SK-N-SH (cell line): ENCODE measurements at regions not wholly inside any gene's neighbourhood (a gene's known extent, or its start where the extent isn't known, plus 50 kb on each side); places are given as distances from the start of the nearest gene placed in this dataset.

Experiments used
- CTCF ChIA-PET: fragments of 300-600, 350-600 bp; formaldehyde crosslinking; extraction: SDS; loops from one replicate; lab custom pipeline; 2021; lab: Yijun Ruan, JAX
- POLR2A ChIA-PET: fragments of 350-600 bp; sonication (Branson Sonifier 250); formaldehyde crosslinking; extraction: SDS; loops from one replicate; lab custom pipeline; 2020; ENCODE audit warnings: antibody characterized with exemption, inconsistent platforms; lab: Yijun Ruan, JAX
- DNase-seq: peaks from one replicate; pipeline ENCODE4 v3.0.0; 2012
- H2AFZ ChIP-seq: fragments of 200-600 bp; sonication (generic); 2 replicates; pipeline ENCODE4 v1.8.1; 2016; ENCODE audit warnings: antibody characterized with exemption, mild to moderate bottlenecking, low read depth
- H3F3A ChIP-seq: fragments of 200-600 bp; sonication (generic); replicated peaks from 2 replicates; pipeline ENCODE3; 2016; ENCODE audit warnings: antibody characterized with exemption, mild to moderate bottlenecking; ENCODE audit not compliant: insufficient read depth
- H3K27ac ChIP-seq, 2 experiments: fragments of 200-500 bp in 1 of 2; fragments of 200-600 bp in 1 of 2; sonication (Bioruptor generic) in 1 of 2; sonication (generic), shearing (Covaris generic) in 1 of 2; 2 replicates each; pipeline versions ENCODE4 v1.5.1 to v1.6.1; 2014 to 2016; ENCODE audit warnings: low read depth in 2 of 2, inconsistent platforms in 1 of 2, low read length in 1 of 2, mild to moderate bottlenecking in 1 of 2, mixed read lengths in 1 of 2
- H3K27me3 ChIP-seq: fragments of 200-600 bp; sonication (generic), shearing (Covaris generic); 2 replicates; pipeline ENCODE4 v1.6.1; 2016; ENCODE audit warnings: mixed run types; ENCODE audit not compliant: insufficient read depth
- H3K36me3 ChIP-seq, 2 experiments: fragments of 200-500 bp in 1 of 2; fragments of 200-600 bp in 1 of 2; sonication (Bioruptor generic) in 1 of 2; sonication (generic) in 1 of 2; replicated peaks in 1 of 2; 2 replicates each; pipeline versions ENCODE3 to v1.5.1; 2014 to 2016; ENCODE audit warnings: low read length in 1 of 2, mild to moderate bottlenecking in 1 of 2; ENCODE audit not compliant: insufficient read depth in 2 of 2, control insufficient read depth in 1 of 2
- H3K4me1 ChIP-seq, 2 experiments: fragments of 200-500 bp in 1 of 2; fragments of 200-600 bp in 1 of 2; sonication (Bioruptor generic) in 1 of 2; sonication (generic), shearing (Covaris generic) in 1 of 2; 2 replicates each; pipeline versions ENCODE4 v1.5.1 to v1.6.1; 2014 to 2016; ENCODE audit warnings: low read depth in 1 of 2, low read length in 1 of 2, mixed run types in 1 of 2; ENCODE audit not compliant: insufficient read depth in 2 of 2, control insufficient read depth in 1 of 2
- H3K4me2 ChIP-seq: fragments of 200-600 bp; sonication (generic), shearing (Covaris generic); 2 replicates; pipeline ENCODE4 v1.6.1; 2017; ENCODE audit warnings: mixed run types
- H3K4me3 ChIP-seq, 2 experiments: fragments of 200-500 bp in 1 of 2; fragments of 200-600 bp in 1 of 2; sonication (Bioruptor generic) in 1 of 2; sonication (generic), shearing (Covaris generic) in 1 of 2; 2 replicates each; pipeline versions ENCODE4 v1.5.1 to v1.8.1; 2014 to 2016; ENCODE audit warnings: low read depth in 2 of 2, inconsistent platforms in 1 of 2, low read length in 1 of 2, mild to moderate bottlenecking in 1 of 2, mixed read lengths in 1 of 2, moderate library complexity in 1 of 2
- H3K79me2 ChIP-seq: fragments of 200-600 bp; sonication (generic); 2 replicates; pipeline ENCODE4 v1.8.1; 2017; ENCODE audit warnings: mild to moderate bottlenecking; ENCODE audit not compliant: insufficient read depth
- H3K9ac ChIP-seq: fragments of 200-600 bp; sonication (generic); 2 replicates; pipeline ENCODE4 v1.6.1; 2017; ENCODE audit warnings: mixed run types
- H3K9me2 ChIP-seq: fragments of 200-600 bp; sonication (generic); 2 replicates; pipeline ENCODE4 v1.6.1; 2017; ENCODE audit warnings: mixed run types
- H3K9me3 ChIP-seq: fragments of 200-600 bp; sonication (generic); 2 replicates; pipeline ENCODE4 v1.6.1; 2017; ENCODE audit warnings: mixed run types, mild to moderate bottlenecking, moderate library complexity
- H4K20me1 ChIP-seq: fragments of 200-600 bp; sonication (generic); 2 replicates; pipeline ENCODE4 v1.6.1; 2017; ENCODE audit warnings: mild to moderate bottlenecking, mixed run types; ENCODE audit not compliant: insufficient read depth
- CHD2 ChIP-seq: fragments of 150-350 bp; IDR thresholded peaks from 2 replicates; pipeline ENCODE4 v1.6.1; 2018; ENCODE audit warnings: low read length; ENCODE audit not compliant: partially characterized antibody
- ELF1 ChIP-seq: IDR thresholded peaks from 2 replicates; pipeline ENCODE4 v1.4.0; 2012
- FOSL2 ChIP-seq: IDR thresholded peaks from 2 replicates; pipeline ENCODE4 v1.4.0; 2012; ENCODE audit warnings: low read depth, mild to moderate bottlenecking, moderate library complexity, borderline replicate concordance
- JUND ChIP-seq: IDR thresholded peaks from 2 replicates; pipeline ENCODE4 v1.4.0; 2012
- RAD21 ChIP-seq: IDR thresholded peaks from 2 replicates; pipeline ENCODE4 v1.6.1; 2012; ENCODE audit warnings: mild to moderate bottlenecking, low read length
- RXRA ChIP-seq: IDR thresholded peaks from 2 replicates; pipeline ENCODE4 v1.4.0; 2012; ENCODE audit warnings: low read depth, mild to moderate bottlenecking, borderline replicate concordance
- TEAD4 ChIP-seq: IDR thresholded peaks from 2 replicates; pipeline ENCODE4 v1.4.0; 2012; ENCODE audit warnings: mild to moderate bottlenecking, borderline replicate concordance; ENCODE audit not compliant: insufficient read depth
- WGBS: methylation state at CpG from one replicate; pipeline ENCODE4 v1.1.6; 2017; ENCODE audit warnings: low lambda C conversion rate; 5-methylcytosine and 5-hydroxymethylcytosine counted together
- TF ChIP-seq, protein P1 (sequence below): fragments of 200-600 bp; sonication (generic); IDR thresholded peaks from 2 replicates; pipeline ENCODE4 v1.6.1; 2017; ENCODE audit warnings: antibody characterized with exemption, mild to moderate bottlenecking, moderate library complexity
- TF ChIP-seq, protein P2 (sequence below): fragments of 150-350 bp; IDR thresholded peaks from 2 replicates; pipeline ENCODE4 v1.6.1; 2017; ENCODE audit warnings: antibody characterized with exemption, low read length, low read depth, borderline replicate concordance
- TF ChIP-seq, protein P3 (sequence below): IDR thresholded peaks from 2 replicates; pipeline ENCODE4 v1.4.0; 2012; ENCODE audit warnings: low read depth, borderline replicate concordance

DNA sequence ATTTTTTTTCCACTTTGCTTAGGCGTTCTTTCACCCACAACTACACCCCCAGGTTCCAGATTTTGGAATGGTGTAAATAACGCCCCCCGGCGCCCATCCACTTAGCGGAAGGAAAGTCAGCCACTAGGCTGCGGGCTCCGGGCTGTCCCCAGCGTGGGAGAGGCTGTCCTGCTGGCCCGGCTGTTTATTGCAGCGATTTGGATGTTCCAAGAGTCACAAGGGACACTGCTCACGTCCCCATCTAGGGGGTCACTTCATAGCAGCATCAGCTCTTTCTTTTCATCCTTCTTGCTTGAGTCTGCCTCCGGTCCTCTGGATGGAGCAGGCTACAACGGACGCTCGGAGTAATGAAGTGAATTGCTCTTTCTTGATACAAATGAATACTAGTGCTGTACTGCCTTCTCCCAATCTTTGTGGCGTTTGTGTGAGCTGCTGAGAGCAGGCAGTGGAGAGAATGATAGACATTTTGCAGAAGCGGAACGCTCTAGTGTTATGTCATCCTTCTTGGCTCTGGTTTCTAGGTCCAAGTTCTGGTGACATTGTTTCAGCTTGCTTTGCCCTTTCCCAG lies 50.7 kb upstream of the PAIP2B start:
- peak overlapping the region; percentile 55; the same call in 1 of the 2 replicates for H3K9ac ChIP-seq
- TF ChIP-seq RXRA: no peak
- no peak for TF ChIP-seq JUND
- peak; percentile 29 for TF ChIP-seq RAD21
- TF ChIP-seq CHD2: no peak
- TF ChIP-seq, protein P1, sequence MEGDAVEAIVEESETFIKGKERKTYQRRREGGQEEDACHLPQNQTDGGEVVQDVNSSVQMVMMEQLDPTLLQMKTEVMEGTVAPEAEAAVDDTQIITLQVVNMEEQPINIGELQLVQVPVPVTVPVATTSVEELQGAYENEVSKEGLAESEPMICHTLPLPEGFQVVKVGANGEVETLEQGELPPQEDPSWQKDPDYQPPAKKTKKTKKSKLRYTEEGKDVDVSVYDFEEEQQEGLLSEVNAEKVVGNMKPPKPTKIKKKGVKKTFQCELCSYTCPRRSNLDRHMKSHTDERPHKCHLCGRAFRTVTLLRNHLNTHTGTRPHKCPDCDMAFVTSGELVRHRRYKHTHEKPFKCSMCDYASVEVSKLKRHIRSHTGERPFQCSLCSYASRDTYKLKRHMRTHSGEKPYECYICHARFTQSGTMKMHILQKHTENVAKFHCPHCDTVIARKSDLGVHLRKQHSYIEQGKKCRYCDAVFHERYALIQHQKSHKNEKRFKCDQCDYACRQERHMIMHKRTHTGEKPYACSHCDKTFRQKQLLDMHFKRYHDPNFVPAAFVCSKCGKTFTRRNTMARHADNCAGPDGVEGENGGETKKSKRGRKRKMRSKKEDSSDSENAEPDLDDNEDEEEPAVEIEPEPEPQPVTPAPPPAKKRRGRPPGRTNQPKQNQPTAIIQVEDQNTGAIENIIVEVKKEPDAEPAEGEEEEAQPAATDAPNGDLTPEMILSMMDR: peak; percentile 57
- H3K4me1 ChIP-seq: peaks cover 0 to 2% of the 10 kb centered on the region in 2 experiments; a peak in 2 of 4 replicates
- DNase-seq: peak; percentile 79
- H3K79me2 ChIP-seq: no peaks in the 10 kb centered on the region
- H3K27me3 ChIP-seq: no peaks in the 10 kb centered on the region; the same call in 1 of the 2 replicates
- ChIA-PET CTCF (interaction anchor here (0.7 to 3.8 kb wide), 15 partner anchors 11 to 233 kb away, joined by 3 to 24 read pairs (median 5); partner anchors contain the start of genes PAIP2B and ZNF638), POLR2A (no interaction called here)
- H3K27ac ChIP-seq: no peak overlapping the region; a peak in 1 of 4 replicates
- H3K4me2 ChIP-seq: peak overlapping the region; percentile 89
- WGBS: 13% methylated on average over 18 of the region's 18 CpGs
- H2AFZ ChIP-seq: peak overlapping the region; percentile 74
- peak overlapping the region; percentile 61 to 67 for H3K4me3 ChIP-seq
- no peaks in the 10 kb centered on the region for H3K36me3 ChIP-seq
- peaks cover 6% of the 10 kb centered on the region for H3F3A ChIP-seq
- H3K9me3 ChIP-seq: no peaks in the 10 kb centered on the region
- H3K9me2 ChIP-seq: no peaks in the 10 kb centered on the region
- no peaks in the 10 kb centered on the region for H4K20me1 ChIP-seq

- POLR2A ChIA-PET: no interaction called here
- Histone ChIP-seq H3K9me2 (no peaks in the 10 kb centered on the region), H4K20me1 (no peaks in the 10 kb centered on the region), H2AFZ (peak overlapping the region; percentile 74), H3K36me3 (no peaks in the 10 kb centered on the region), H3K27ac (peak overlapping the region in 1 of 2 experiments; percentile 23; a peak in 2 of 4 replicates), H3K9me3 (no peaks in the 10 kb centered on the region), H3K9ac (peak overlapping the region; percentile 55; the same call in 1 of the 2 replicates), H3K79me2 (no peaks in the 10 kb centered on the region), H3K4me2 (peak overlapping the region; percentile 89), H3K4me3 (peak overlapping the region; percentile 61 to 67), H3K4me1 (peaks cover 0 to 2% of the 10 kb centered on the region in 2 experiments; a peak in 2 of 4 replicates), H3F3A (peaks cover 6% of the 10 kb centered on the region), H3K27me3 (no peaks in the 10 kb centered on the region; the same call in 1 of the 2 replicates)
- CTCF ChIA-PET: interaction anchor here (0.7 to 3.8 kb wide), 19 partner anchors 11 to 233 kb away, joined by 3 to 24 read pairs (median 4); partner anchors contain the start of genes PAIP2B and ZNF638
- no peak for DNase-seq
- 2% methylated on average over 5 of the region's 5 CpGs for WGBS
- TF ChIP-seq ELF1: no peak
- TF ChIP-seq RXRA: no peak
- TF ChIP-seq, protein P2, sequence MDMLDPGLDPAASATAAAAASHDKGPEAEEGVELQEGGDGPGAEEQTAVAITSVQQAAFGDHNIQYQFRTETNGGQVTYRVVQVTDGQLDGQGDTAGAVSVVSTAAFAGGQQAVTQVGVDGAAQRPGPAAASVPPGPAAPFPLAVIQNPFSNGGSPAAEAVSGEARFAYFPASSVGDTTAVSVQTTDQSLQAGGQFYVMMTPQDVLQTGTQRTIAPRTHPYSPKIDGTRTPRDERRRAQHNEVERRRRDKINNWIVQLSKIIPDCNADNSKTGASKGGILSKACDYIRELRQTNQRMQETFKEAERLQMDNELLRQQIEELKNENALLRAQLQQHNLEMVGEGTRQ: no peak
- TF ChIP-seq TEAD4: no peak
- no peak for TF ChIP-seq FOSL2
- TF ChIP-seq, protein P3, sequence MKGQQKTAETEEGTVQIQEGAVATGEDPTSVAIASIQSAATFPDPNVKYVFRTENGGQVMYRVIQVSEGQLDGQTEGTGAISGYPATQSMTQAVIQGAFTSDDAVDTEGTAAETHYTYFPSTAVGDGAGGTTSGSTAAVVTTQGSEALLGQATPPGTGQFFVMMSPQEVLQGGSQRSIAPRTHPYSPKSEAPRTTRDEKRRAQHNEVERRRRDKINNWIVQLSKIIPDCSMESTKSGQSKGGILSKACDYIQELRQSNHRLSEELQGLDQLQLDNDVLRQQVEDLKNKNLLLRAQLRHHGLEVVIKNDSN: no peak
Measured at GRCh38 chr2:71277147-71277475, 50.2 kb upstream of the PAIP2B start.
